ENCODE measurements at regions not wholly inside any gene's neighbourhood (a gene's known extent, or its start where the extent isn't known, plus 50 kb on each side); places are given as distances from the start of the nearest gene placed in this dataset.

DNA sequence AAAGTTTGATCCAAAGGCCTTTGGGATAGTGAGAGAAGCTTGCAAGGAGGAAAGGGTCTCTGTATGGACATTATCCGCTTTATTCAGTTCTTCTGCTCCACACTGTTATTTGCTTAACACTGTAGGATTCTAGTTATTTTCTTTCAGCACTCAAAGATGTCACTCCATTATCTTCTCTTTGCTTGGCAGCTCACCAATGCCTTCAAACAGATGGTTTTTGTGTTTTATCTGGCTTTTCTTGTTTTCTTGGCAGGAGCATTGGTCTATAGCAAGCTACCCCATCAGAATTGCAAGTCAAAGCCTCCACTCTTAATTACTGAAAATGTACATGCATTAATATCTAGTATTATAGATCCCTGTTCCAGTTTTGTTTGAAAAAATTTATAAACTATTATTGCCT is 138.8 kb downstream of the EVA1A start:
- Histone ChIP-seq H3K27me3 (ENCODE audit: low read length) (peaks cover 36% of the 10 kb centered on the region), H3K36me3 (ENCODE audit: low read depth, low read length) (no peaks in the 10 kb centered on the region), H3K27ac (ENCODE audit: low read length) (no peak overlapping the region), H3K9ac (ENCODE audit: low read length) (no peak overlapping the region), H3K4me2 (ENCODE audit: low read length) (no peak overlapping the region), H3K4me1 (ENCODE audit: insufficient read depth, low read length) (0 out of 2 replicates have a peak, but pooled peaks cover 4% of the 10 kb centered on the region), H3K9me2 (replicated peaks; ENCODE audit: low read length) (no peaks in the 10 kb centered on the region), H4K20me1 (ENCODE audit: low read length) (no peaks in the 10 kb centered on the region), H2AFZ (ENCODE audit: low read length) (no peak overlapping the region), H3F3A (ENCODE audit: low read length, unreplicated experiment) (no peaks in the 10 kb centered on the region), H3K4me3 (ENCODE audit: low read length) (no peak overlapping the region), H3K79me2 (ENCODE audit: low read length) (no peaks in the 10 kb centered on the region), H3K9me3 (ENCODE audit: low read length) (no peaks in the 10 kb centered on the region)
- ChIA-PET CTCF (no interaction called here), POLR2A (ENCODE audit: unreplicated experiment) (no interaction called here)
- ATAC-seq (no peak), DNase-seq (no peak)
- TF ChIP-seq EZH2phosphoT487 (IDR thresholded peaks at IDR 0.05; ENCODE audit: borderline replicate concordance, low read length), result no peak
- TF ChIP-seq EZH2 (IDR thresholded peaks at IDR 0.05; ENCODE audit: low read length, unreplicated experiment), result no peak
- TF ChIP-seq, protein P1, sequence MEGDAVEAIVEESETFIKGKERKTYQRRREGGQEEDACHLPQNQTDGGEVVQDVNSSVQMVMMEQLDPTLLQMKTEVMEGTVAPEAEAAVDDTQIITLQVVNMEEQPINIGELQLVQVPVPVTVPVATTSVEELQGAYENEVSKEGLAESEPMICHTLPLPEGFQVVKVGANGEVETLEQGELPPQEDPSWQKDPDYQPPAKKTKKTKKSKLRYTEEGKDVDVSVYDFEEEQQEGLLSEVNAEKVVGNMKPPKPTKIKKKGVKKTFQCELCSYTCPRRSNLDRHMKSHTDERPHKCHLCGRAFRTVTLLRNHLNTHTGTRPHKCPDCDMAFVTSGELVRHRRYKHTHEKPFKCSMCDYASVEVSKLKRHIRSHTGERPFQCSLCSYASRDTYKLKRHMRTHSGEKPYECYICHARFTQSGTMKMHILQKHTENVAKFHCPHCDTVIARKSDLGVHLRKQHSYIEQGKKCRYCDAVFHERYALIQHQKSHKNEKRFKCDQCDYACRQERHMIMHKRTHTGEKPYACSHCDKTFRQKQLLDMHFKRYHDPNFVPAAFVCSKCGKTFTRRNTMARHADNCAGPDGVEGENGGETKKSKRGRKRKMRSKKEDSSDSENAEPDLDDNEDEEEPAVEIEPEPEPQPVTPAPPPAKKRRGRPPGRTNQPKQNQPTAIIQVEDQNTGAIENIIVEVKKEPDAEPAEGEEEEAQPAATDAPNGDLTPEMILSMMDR (conservative IDR thresholded peaks at IDR 0.05; ENCODE audit: low read depth, low read length), result no peak
- intact Hi-C loops (cut with micrococcal nuclease), result no loop called here
- BruUV-seq (replicated peaks), result no TSS peak

DNA sequence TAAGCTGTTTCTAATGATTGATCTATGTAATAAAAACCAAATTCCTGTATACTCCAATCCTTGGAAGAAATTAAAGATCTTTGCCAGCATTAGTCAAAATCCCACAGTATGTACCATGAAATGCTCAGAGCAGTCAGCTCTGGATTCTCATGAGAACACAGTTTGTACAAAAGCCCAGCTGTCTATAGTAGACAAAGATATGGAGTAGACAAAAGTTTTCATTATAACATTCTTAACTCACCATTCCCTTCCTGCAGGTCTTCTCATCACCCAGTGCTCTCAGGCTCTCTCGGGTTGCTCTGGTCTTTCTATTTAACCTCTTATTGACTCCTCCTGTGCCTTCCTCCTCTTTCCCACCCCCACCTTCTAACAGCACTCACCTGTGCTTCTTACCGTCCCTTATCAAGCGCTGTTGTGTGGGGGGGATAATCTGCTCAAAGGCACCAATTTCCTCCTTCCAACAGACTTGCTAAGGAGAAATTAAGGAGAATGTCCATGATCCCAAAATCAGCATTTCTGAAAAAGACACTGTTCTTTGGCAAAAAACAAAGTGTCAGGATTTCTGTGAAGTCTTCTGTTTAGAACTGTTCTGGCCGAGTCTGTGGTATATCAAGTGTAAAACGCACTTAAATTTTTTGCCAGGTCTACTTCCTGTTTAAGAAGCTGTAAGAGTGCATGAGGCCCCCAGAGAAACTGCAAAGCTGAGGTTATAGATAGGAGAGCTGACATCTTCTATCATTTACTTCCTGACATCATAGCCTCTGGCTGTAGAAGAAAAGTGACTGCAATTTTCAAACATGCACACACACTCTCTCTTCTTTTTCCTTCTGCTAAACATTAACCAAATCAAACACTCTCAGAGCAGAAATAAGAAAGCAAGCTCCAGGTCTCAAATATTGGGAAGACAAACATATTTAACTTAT is 144.1 kb downstream of the EVA1A start:
- Histone ChIP-seq H3K9me3 (ENCODE audit: low read length) (no peaks in the 10 kb centered on the region), H3K27me3 (ENCODE audit: low read length) (peaks cover 67% of the 10 kb centered on the region), H3K27ac (ENCODE audit: low read length) (no peak overlapping the region), H3K4me1 (ENCODE audit: insufficient read depth, low read length) (no peaks in the 10 kb centered on the region), H4K20me1 (ENCODE audit: low read length) (no peaks in the 10 kb centered on the region), H2AFZ (ENCODE audit: low read length) (no peak overlapping the region), H3K9me2 (replicated peaks; ENCODE audit: low read length) (no peaks in the 10 kb centered on the region), H3K36me3 (ENCODE audit: low read depth, low read length) (no peaks in the 10 kb centered on the region), H3K9ac (ENCODE audit: low read length) (no peak overlapping the region), H3K79me2 (ENCODE audit: low read length) (no peaks in the 10 kb centered on the region), H3K4me2 (ENCODE audit: low read length) (no peak overlapping the region), H3F3A (ENCODE audit: low read length, unreplicated experiment) (no peaks in the 10 kb centered on the region), H3K4me3 (ENCODE audit: low read length) (no peak overlapping the region)
- DNase-seq (no peak), ATAC-seq (no peak)
- TF ChIP-seq EZH2phosphoT487 (IDR thresholded peaks at IDR 0.05; ENCODE audit: borderline replicate concordance, low read length), result no peak
- TF ChIP-seq, protein P1 (conservative IDR thresholded peaks at IDR 0.05; ENCODE audit: low read depth, low read length), result no peak
- TF ChIP-seq EZH2 (IDR thresholded peaks at IDR 0.05; ENCODE audit: low read length, unreplicated experiment), result no peak
- ChIA-PET CTCF (no interaction called here), POLR2A (ENCODE audit: unreplicated experiment) (no interaction called here)
- no TSS peak for BruUV-seq (replicated peaks)
- intact Hi-C loops (cut with micrococcal nuclease), result no loop called here

DNA sequence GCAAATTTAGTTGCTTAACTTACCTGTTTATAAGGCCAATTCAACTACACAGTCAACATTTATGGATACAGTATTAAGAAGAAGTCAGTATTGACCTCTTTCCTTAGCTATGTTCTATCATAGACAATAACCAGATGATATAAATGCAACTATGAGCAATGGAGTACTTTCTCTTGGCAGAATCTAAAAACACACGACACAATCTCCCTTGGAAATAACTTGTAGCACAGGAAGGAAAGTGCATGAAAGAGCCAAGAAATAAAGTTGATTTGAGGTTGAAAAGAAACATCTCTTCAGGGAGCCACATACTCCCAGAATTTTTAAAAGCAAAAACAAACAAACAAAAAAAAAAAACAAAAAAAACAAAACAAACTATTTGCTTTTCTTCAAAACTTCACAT is 145.0 kb downstream of the EVA1A start:
- ATAC-seq, result no peak
- DNase-seq, result no peak
- Histone ChIP-seq H3K9ac (ENCODE audit: low read length) (no peak overlapping the region), H3F3A (ENCODE audit: low read length, unreplicated experiment) (no peaks in the 10 kb centered on the region), H3K27ac (ENCODE audit: low read length) (no peak overlapping the region), H2AFZ (ENCODE audit: low read length) (no peak overlapping the region), H3K4me1 (ENCODE audit: insufficient read depth, low read length) (no peaks in the 10 kb centered on the region), H4K20me1 (ENCODE audit: low read length) (no peaks in the 10 kb centered on the region), H3K79me2 (ENCODE audit: low read length) (no peaks in the 10 kb centered on the region), H3K9me2 (replicated peaks; ENCODE audit: low read length) (no peaks in the 10 kb centered on the region), H3K36me3 (ENCODE audit: low read depth, low read length) (no peaks in the 10 kb centered on the region), H3K27me3 (ENCODE audit: low read length) (peaks cover 65% of the 10 kb centered on the region), H3K9me3 (ENCODE audit: low read length) (no peaks in the 10 kb centered on the region), H3K4me2 (ENCODE audit: low read length) (no peak overlapping the region), H3K4me3 (ENCODE audit: low read length) (no peak overlapping the region)
- TF ChIP-seq, protein P1 (conservative IDR thresholded peaks at IDR 0.05; ENCODE audit: low read depth, low read length), result no peak
- no peak for TF ChIP-seq EZH2phosphoT487 (IDR thresholded peaks at IDR 0.05; ENCODE audit: borderline replicate concordance, low read length)
- no peak for TF ChIP-seq EZH2 (IDR thresholded peaks at IDR 0.05; ENCODE audit: low read length, unreplicated experiment)
- intact Hi-C loops (cut with micrococcal nuclease), result no loop called here
- CTCF ChIA-PET, result no interaction called here
- no TSS peak for BruUV-seq (replicated peaks)
- POLR2A ChIA-PET (ENCODE audit: unreplicated experiment), result no interaction called here
